Dendritic cell treated with granulocyte-macrophage colony-stimulating factor and Interleukin-4, amounts not matched to agents 40 ng/mL and 50 ng/mL, for 4 days (primary cell): ENCODE measurements at regions not wholly inside any gene's neighbourhood (a gene's known extent, or its start where the extent isn't known, plus 50 kb on each side); places are given as distances from the start of the nearest gene placed in this dataset.

Experiments
- H3K27ac Mint-ChIP-seq: one replicate; pipeline ENCODE4 v1.8.0; 2022; ENCODE audit warnings: mild to moderate bottlenecking, mixed read lengths
- H3K27me3 Mint-ChIP-seq: one replicate; pipeline ENCODE4 v1.8.0; 2022; ENCODE audit warnings: mild to moderate bottlenecking, mixed read lengths
- H3K36me3 Mint-ChIP-seq: one replicate; pipeline ENCODE4 v1.8.0; 2022; ENCODE audit warnings: low read depth, mixed read lengths
- H3K4me1 Mint-ChIP-seq: one replicate; pipeline ENCODE4 v1.8.0; 2022; ENCODE audit warnings: low read depth, mixed read lengths
- H3K4me3 Mint-ChIP-seq: one replicate; pipeline ENCODE4 v1.8.0; 2022; ENCODE audit warnings: mild to moderate bottlenecking, moderate library complexity, mixed read lengths
- H3K9me3 Mint-ChIP-seq: one replicate; pipeline ENCODE4 v1.8.0; 2022; ENCODE audit warnings: mixed read lengths
- intact Hi-C: fragments of 100-400 bp; cut with micrococcal nuclease; formaldehyde crosslinking; loops from one replicate; pipeline ENCODE4 v1.15.0; 2022

DNA sequence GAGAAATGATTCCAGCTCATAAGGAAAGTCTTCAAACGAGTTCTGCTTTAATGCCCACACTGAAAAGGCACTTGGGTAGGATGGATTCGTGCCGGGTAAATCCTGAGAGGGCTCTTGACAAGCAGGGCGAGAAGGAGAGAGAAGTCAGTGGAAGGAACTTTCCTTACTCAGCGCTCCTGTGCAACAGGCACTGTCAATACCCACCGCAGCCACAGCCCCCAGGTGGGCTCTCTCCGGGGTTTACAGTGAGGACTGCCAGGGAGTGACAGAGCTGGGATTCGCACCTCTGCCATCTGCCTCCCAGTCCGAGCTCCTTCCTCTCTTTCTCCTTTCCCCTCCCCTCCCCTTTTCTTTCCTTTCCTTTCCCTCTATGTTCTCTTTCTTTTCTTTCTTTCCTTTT, 118.7 kb downstream of the BEGAIN start:
- Mint-ChIP-seq H3K4me3 (no peak overlapping the region), H3K9me3 (no peaks in the 10 kb centered on the region), H3K4me1 (peaks cover 11% of the 10 kb centered on the region), H3K36me3 (peaks cover 5% of the 10 kb centered on the region), H3K27ac (no peak overlapping the region), H3K27me3 (no peaks in the 10 kb centered on the region)
- intact Hi-C loops: no loop called here

- Mint-ChIP-seq H3K4me3 (no peak overlapping the region), H3K9me3 (no peaks in the 10 kb centered on the region), H3K36me3 (peaks cover 5% of the 10 kb centered on the region), H3K4me1 (peaks cover 6% of the 10 kb centered on the region), H3K27me3 (no peaks in the 10 kb centered on the region), H3K27ac (no peak overlapping the region)
- intact Hi-C loops: no loop called here
Measured at GRCh38 chr14:100469632-100470522, 117.3 kb downstream of the BEGAIN start.

DNA sequence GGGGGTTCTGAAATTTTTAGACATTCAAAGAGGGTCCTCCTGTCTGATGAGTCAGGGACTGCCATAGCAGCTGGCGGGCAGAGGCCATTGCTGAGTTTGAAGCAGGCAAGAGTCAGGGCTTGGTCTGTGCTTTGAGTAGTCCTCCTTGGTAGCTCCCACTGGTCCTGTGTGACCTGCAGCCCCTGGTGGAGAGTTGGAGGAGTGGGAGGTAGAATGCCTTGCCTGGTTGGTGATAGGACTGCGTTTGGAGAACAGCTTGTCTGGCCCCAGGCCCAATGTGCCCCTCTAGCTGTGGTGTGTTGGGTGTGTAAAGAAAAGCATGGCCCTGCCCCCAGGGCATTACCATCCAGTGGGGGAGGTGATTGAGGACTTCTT, 116.7 kb downstream of the BEGAIN start:
- no peaks in the 10 kb centered on the region for H3K27me3 Mint-ChIP-seq
- H3K27ac Mint-ChIP-seq: no peak overlapping the region
- intact Hi-C loops: no loop called here
- H3K9me3 Mint-ChIP-seq: no peaks in the 10 kb centered on the region
- peaks cover 6% of the 10 kb centered on the region for H3K4me1 Mint-ChIP-seq
- H3K36me3 Mint-ChIP-seq: peaks cover 5% of the 10 kb centered on the region
- H3K4me3 Mint-ChIP-seq: no peak overlapping the region

GRCh38 chr14:100471441-100472093, 115.7 kb downstream of the BEGAIN start:
- Mint-ChIP-seq H3K36me3 (peaks cover 5% of the 10 kb centered on the region), H3K27ac (no peak overlapping the region), H3K9me3 (no peaks in the 10 kb centered on the region), H3K4me1 (peaks cover 6% of the 10 kb centered on the region), H3K4me3 (no peak overlapping the region), H3K27me3 (no peaks in the 10 kb centered on the region)
- intact Hi-C loops: no loop called here

- Mint-ChIP-seq H3K4me1 (peaks cover 6% of the 10 kb centered on the region), H3K9me3 (no peaks in the 10 kb centered on the region), H3K27ac (no peak overlapping the region), H3K36me3 (peaks cover 5% of the 10 kb centered on the region), H3K4me3 (no peak overlapping the region), H3K27me3 (no peaks in the 10 kb centered on the region)
- intact Hi-C loops: no loop called here
Measured at GRCh38 chr14:100472094-100472455, 115.1 kb downstream of the BEGAIN start.

GRCh38 chr14:100472491-100472890, 114.7 kb downstream of the BEGAIN start:
- H3K36me3 Mint-ChIP-seq: peaks cover 5% of the 10 kb centered on the region
- intact Hi-C loops: no loop called here
- no peak overlapping the region for H3K4me3 Mint-ChIP-seq
- H3K27ac Mint-ChIP-seq: no peak overlapping the region
- H3K9me3 Mint-ChIP-seq: no peaks in the 10 kb centered on the region
- no peaks in the 10 kb centered on the region for H3K27me3 Mint-ChIP-seq
- H3K4me1 Mint-ChIP-seq: peaks cover 6% of the 10 kb centered on the region

DNA sequence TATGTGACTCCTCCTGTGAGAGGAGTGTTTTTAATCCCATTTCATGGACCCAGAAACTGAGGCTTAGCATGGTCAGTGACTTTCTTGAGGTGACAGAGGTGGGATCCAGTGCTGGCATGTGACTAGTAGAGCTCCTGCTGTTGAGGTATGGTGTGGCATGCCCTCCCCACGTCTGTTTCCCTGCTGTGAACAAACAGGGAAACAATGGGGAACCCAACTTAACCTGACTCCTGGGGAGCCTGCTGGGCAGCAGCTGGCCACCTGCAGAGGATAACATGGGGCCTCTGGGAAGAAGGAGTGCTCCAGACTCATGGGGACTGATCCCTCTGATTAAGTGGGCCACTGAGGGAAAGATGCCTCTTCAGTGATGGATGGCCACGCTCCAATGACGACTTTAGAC, 114.0 kb downstream of the BEGAIN start:
- Mint-ChIP-seq H3K27me3 (no peaks in the 10 kb centered on the region), H3K4me1 (peaks cover 6% of the 10 kb centered on the region), H3K36me3 (peaks cover 5% of the 10 kb centered on the region), H3K27ac (no peak overlapping the region), H3K9me3 (no peaks in the 10 kb centered on the region), H3K4me3 (no peak overlapping the region)
- intact Hi-C loops: no loop called here

- Mint-ChIP-seq H3K4me3 (no peak overlapping the region), H3K27ac (no peak overlapping the region), H3K9me3 (no peaks in the 10 kb centered on the region), H3K4me1 (peaks cover 6% of the 10 kb centered on the region), H3K36me3 (no peaks in the 10 kb centered on the region), H3K27me3 (no peaks in the 10 kb centered on the region)
- intact Hi-C loops: no loop called here
Measured at GRCh38 chr14:100474196-100474595, 113.0 kb downstream of the BEGAIN start.

DNA sequence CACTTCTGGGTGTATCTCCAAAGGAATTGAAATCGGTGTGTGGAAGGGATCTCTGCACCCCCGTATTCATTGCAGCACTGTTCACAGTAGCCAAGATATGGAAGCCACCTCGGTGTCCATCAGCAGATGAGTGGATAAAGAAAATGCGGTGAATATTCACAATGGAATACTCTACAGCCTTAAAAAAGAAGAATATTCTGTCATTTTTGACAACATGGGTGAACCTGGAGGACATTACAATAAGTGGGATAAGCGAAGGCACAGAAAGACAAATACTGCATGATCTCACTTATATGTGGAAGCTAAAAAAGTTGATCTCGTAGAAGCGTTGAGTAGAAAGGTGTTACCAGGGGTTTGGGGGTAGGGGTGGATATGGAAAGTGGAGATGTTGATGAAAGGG, 111.9 kb downstream of the BEGAIN start:
- Mint-ChIP-seq H3K27ac (no peak overlapping the region), H3K9me3 (no peaks in the 10 kb centered on the region), H3K4me1 (no peaks in the 10 kb centered on the region), H3K36me3 (no peaks in the 10 kb centered on the region), H3K27me3 (no peaks in the 10 kb centered on the region), H3K4me3 (no peak overlapping the region)
- intact Hi-C loops: no loop called here

- Mint-ChIP-seq H3K36me3 (no peaks in the 10 kb centered on the region), H3K4me3 (no peak overlapping the region), H3K9me3 (no peaks in the 10 kb centered on the region), H3K4me1 (no peaks in the 10 kb centered on the region), H3K27me3 (no peaks in the 10 kb centered on the region), H3K27ac (no peak overlapping the region)
- intact Hi-C loops: no loop called here
Measured at GRCh38 chr14:100476012-100476822, 111.0 kb downstream of the BEGAIN start.

- no peaks in the 10 kb centered on the region for H3K4me1 Mint-ChIP-seq
- H3K27ac Mint-ChIP-seq: no peak overlapping the region
- H3K9me3 Mint-ChIP-seq: no peaks in the 10 kb centered on the region
- H3K36me3 Mint-ChIP-seq: peaks cover 12% of the 10 kb centered on the region
- intact Hi-C loops: no loop called here
- H3K27me3 Mint-ChIP-seq: no peaks in the 10 kb centered on the region
- no peak overlapping the region for H3K4me3 Mint-ChIP-seq
Measured at GRCh38 chr14:100484531-100485267, 102.5 kb downstream of the BEGAIN start.

DNA sequence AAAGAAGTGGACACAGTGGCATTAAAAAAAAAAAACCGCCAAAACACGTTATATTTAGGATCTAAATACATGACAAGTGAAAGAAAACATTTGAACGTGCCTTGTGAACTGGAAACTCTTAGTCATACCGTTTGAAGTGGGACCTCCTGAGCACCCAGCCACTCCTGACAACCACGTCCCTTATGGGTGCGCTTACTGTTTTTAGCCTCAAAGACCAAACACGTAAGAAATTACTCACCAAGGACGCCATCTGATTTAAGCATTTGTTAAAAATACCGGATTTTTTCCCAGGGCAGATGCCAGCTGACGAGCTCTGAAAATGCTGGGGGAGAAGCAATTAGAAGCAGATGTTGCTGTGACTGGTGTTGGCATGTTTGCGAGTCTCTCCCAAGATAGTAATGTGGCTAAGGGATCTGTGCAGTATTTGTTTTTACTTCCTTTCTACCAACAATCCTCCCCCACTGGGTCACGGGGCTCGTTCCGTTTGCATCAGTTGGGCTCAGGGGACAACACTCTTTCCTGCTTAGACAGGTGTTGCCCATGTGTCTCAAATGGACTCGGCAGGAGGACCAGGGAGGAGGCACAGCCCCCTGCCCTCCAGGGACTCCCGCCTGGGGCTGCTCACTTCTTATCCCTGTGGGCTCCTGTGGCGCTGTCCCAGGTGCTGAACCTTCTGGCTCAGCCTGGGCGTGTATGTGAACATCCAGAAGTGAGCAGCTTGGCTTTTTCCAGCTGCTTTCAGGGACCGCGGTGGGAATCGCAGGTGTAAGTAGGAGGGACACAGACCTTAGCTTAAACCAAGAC, 101.0 kb downstream of the BEGAIN start:
- Mint-ChIP-seq H3K36me3 (peaks cover 12% of the 10 kb centered on the region), H3K9me3 (no peaks in the 10 kb centered on the region), H3K4me3 (no peak overlapping the region), H3K27ac (no peak overlapping the region), H3K27me3 (no peaks in the 10 kb centered on the region), H3K4me1 (no peaks in the 10 kb centered on the region)
- intact Hi-C loops: no loop called here
